ENCODE measurements at regions not wholly inside any gene's neighbourhood (a gene's known extent, or its start where the extent isn't known, plus 50 kb on each side); places are given as distances from the start of the nearest gene placed in this dataset.

GRCh38 chr2:196399722-196400691 is 228.6 kb upstream of the STK17B start:
- DNase-seq = no peak

GRCh38 chr2:196403471-196403870 is 232.1 kb upstream of the STK17B start:
- no peak for DNase-seq

GRCh38 chr2:196404276-196404675 is 232.9 kb upstream of the STK17B start:
- no peak for DNase-seq

GRCh38 chr2:196407675-196408264 is 231.7 kb upstream of the CCDC150 start:
- DNase-seq = no peak

GRCh38 chr2:196409376-196409775 is 230.1 kb upstream of the CCDC150 start:
- no peak for DNase-seq

GRCh38 chr2:196410008-196410407 is 229.5 kb upstream of the CCDC150 start:
- no peak for DNase-seq

GRCh38 chr2:196413821-196414274 is 225.7 kb upstream of the CCDC150 start:
- no peak for DNase-seq

- no peak for DNase-seq
Observed at GRCh38 chr2:196415384-196415783, 224.1 kb upstream of the CCDC150 start.

- no peak for DNase-seq
Observed at GRCh38 chr2:196420143-196420542, 219.4 kb upstream of the CCDC150 start.

- no peak for DNase-seq
Observed at GRCh38 chr2:196421880-196422279, 217.6 kb upstream of the CCDC150 start.

- no peak for DNase-seq
Observed at GRCh38 chr2:196422361-196422760, 217.2 kb upstream of the CCDC150 start.

GRCh38 chr2:196426122-196426521 is 213.4 kb upstream of the CCDC150 start:
- no peak for DNase-seq

GRCh38 chr2:196427986-196428634 is 211.4 kb upstream of the CCDC150 start:
- DNase-seq = no peak

GRCh38 chr2:196431076-196431475 is 208.4 kb upstream of the CCDC150 start:
- DNase-seq = no peak

GRCh38 chr2:196431957-196432356 is 207.6 kb upstream of the CCDC150 start:
- no peak for DNase-seq

- no peak for DNase-seq
Observed at GRCh38 chr2:196433116-196433515, 206.4 kb upstream of the CCDC150 start.

- no peak for DNase-seq
Observed at GRCh38 chr2:196434217-196434616, 205.3 kb upstream of the CCDC150 start.

- no peak for DNase-seq
Observed at GRCh38 chr2:196435189-196435588, 204.3 kb upstream of the CCDC150 start.

GRCh38 chr2:196437626-196438025 is 201.9 kb upstream of the CCDC150 start:
- DNase-seq = no peak

GRCh38 chr2:196439760-196440159 is 199.8 kb upstream of the CCDC150 start:
- DNase-seq = no peak

- DNase-seq = no peak
Observed at GRCh38 chr2:196440413-196440812, 199.1 kb upstream of the CCDC150 start.

- no peak for DNase-seq
Observed at GRCh38 chr2:196441527-196441926, 198.0 kb upstream of the CCDC150 start.

GRCh38 chr2:196442211-196442610 is 197.3 kb upstream of the CCDC150 start:
- no peak for DNase-seq

GRCh38 chr2:196444442-196444841 is 195.1 kb upstream of the CCDC150 start:
- no peak for DNase-seq

Data from NCI-H187 (cell line).